HG03439 (cell line): ENCODE measurements at regions not wholly inside any gene's neighbourhood (a gene's known extent, or its start where the extent isn't known, plus 50 kb on each side); places are given as distances from the start of the nearest gene placed in this dataset.

ENCODE experiments used
- ATAC-seq: cut with Tn5 transposase; IDR thresholded peaks from one replicate; pipeline ENCODE4 v1.9.1; 2021; ENCODE audit warnings: mild to moderate bottlenecking, moderate library complexity; ENCODE audit not compliant: unreplicated experiment

- ATAC-seq: no peak
Observed at GRCh38 chr11:32315121-32315520, 120.2 kb downstream of the WT1 start.

- ATAC-seq: no peak
Observed at GRCh38 chr11:32316232-32316631, 119.1 kb downstream of the WT1 start.

GRCh38 chr11:32316858-32317642 is 118.3 kb downstream of the WT1 start:
- ATAC-seq: no peak

GRCh38 chr11:32317643-32318042 is 117.7 kb downstream of the WT1 start:
- no peak for ATAC-seq

GRCh38 chr11:32318071-32319055 is 117.0 kb downstream of the WT1 start:
- ATAC-seq: no peak

DNA sequence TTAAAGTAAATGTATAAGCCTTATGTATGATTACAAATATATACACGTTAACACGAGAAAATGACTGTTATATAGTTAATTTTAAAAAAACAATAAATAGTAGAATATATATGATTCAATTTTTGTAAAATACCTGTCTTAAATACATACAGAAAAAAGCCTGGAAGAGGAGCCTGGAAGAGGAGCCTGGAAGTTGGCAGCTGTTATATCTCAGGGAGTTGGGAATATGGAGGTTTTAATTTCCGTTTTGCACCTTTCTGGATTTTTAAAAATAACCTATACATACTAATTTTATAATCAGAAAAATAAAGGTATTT is 111.6 kb downstream of the WT1 start:
- no peak for ATAC-seq

- ATAC-seq: no peak
Observed at GRCh38 chr11:32325187-32325586, 110.2 kb downstream of the WT1 start.

DNA sequence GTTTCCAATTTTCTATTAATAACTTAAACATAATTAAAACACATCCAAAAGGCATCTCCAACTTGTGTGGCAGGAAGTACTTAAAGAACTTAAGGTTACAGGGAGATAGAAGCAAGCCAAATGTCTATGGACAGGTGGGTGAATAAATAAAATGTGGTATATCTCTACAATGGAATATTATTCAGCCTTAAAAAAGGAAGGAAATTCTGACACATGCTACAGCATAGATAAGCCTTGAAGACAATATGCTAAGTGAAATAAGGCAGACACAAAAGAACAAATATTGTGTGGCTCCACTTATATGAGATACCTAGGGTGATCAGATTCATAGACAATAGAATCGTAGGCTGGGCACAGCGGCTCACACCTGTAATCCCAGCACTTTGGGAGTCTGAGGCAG is 109.6 kb downstream of the WT1 start:
- no peak for ATAC-seq

DNA sequence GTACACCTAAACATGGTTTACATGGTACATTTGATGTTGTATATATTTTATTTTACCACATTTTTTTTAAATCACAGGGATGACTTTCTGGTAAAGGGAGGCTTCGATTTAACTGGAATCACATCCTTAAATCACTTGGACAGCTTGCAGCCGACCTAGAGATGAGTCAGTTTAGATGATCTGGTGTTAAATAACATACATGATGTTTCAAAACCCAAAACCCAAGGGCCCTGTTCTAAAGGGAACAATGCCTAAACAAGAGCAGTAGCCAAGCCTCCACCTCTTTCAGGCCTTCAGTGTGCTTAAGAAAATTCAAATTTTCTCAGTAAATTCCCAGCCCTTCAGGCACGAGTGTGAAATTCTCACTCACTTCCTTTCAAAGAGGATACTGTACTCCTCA is 108.8 kb downstream of the WT1 start:
- no peak for ATAC-seq

DNA sequence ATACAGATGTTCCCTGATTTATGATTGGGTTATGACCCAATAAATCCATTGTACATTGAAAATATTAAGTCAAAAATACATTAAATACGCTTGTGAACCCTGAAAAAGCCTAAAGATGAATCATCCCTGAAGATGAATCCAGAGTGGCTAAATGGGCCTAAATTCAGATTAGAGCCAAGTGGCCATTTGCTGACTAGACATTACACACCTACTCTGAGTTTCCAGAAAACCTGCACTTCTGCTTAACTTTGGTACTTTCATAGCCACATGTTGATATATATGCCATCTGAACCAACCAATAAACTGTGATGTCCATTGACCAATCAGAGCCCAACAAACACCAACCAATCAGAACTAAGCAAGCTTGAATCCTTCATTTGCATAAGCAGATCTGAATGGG is 106.9 kb downstream of the WT1 start:
- no peak for ATAC-seq

DNA sequence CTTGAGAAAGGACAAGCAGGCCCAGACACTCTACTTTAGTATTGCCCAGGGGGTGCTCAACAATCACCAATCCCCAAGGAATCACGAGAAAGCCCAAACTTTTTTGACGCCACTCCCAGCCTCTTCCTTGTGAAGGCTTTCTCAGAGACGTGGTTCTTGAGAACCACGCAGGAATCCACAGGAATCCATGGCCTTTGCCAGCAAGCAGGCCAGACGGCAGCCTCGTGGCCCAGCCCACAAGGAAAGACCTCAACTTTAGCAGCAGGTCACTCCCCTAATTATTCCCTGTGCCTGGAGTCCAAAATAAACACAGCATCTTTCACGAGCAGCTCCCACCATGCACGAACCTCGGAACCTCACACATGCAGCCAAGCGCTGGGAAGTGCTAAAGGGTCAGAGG is 104.2 kb downstream of the WT1 start:
- ATAC-seq: no peak

DNA sequence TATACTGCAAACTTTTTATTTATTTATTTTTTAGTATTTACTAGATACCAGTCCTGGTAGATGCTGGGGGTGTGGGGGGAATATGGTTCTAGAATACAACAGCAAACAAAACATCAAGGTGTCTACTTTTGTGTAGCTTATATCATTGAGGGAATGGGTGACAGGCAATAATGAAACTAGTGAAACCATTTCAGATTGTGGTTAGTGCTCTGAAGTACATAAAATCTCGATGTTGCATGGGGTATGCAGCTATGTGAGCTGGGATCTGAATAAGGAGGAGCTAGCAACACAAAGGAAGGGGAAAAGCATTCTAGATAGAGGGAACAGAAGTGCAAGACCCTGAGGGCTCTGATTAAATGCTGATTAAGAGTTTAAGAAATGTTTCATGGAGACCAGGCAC is 103.5 kb downstream of the WT1 start:
- no peak for ATAC-seq

DNA sequence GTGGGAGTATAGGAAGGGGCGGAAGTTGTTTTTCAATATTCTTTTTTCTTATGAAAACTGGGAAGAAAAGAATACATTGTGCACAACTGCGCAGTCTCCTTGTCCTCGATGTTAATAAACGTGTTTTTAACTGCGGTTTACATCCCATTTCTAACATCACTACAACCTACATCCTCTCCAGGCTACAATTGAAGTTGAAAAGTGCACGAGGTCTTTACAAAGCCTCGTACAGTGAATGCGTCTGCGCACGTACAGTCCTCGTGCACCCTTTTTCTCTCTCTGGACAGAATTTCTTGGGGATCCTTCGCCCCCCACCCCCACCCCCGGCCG is 102.4 kb downstream of the WT1 start:
- no peak for ATAC-seq

- ATAC-seq: no peak
Observed at GRCh38 chr11:32333320-32333991, 101.9 kb downstream of the WT1 start.

GRCh38 chr11:32334822-32335221 is 100.5 kb downstream of the WT1 start:
- no peak for ATAC-seq
